H1 (cell line): ENCODE measurements at regions not wholly inside any gene's neighbourhood (a gene's known extent, or its start where the extent isn't known, plus 50 kb on each side); places are given as distances from the start of the nearest gene placed in this dataset.

Experiments
- CTCF ChIA-PET: fragments of 300-600 bp; sonication (Branson Sonifier 250); formaldehyde crosslinking; loops from one replicate; lab custom pipeline; 2021; ENCODE audit not compliant: partially characterized antibody; lab: Charles Lee
- POLR2A ChIA-PET: fragments of 300-600 bp; sonication (Branson Sonifier 250); formaldehyde crosslinking; loops from one replicate; lab custom pipeline; 2021; ENCODE audit warnings: inconsistent platforms; ENCODE audit not compliant: partially characterized antibody; lab: Charles Lee
- DNase-seq, 2 experiments: peaks; one replicate each; pipeline versions ENCODE4 v3.0.0 to v3.0.0-alpha.2; 2010 to 2022; ENCODE audit warnings: low spot score in 2 of 2, low read depth in 1 of 2, mixed read lengths in 1 of 2
- FAIRE-seq: peaks from 2 replicates; lab custom pipeline; 2011; peaks lifted over from hg19 to GRCh38; lab: Jason Lieb, UNC
- H2AFZ ChIP-seq: 2 replicates; pipeline ENCODE4 v1.8.1; 2012; ENCODE audit warnings: low read length, inconsistent platforms
- H2AK5ac ChIP-seq: 2 replicates; pipeline ENCODE4 v1.6.1; 2013; ENCODE audit warnings: low read depth, low read length
- H2BK120ac ChIP-seq: replicated peaks from 2 replicates; pipeline ENCODE3; 2013; ENCODE audit warnings: low read depth, low read length, inconsistent platforms
- H2BK12ac ChIP-seq: 2 replicates; pipeline ENCODE4 v1.6.1; 2013; ENCODE audit warnings: low read depth, low read length
- H2BK15ac ChIP-seq: 2 replicates; pipeline ENCODE4 v1.6.1; 2013; ENCODE audit warnings: low read length
- H2BK20ac ChIP-seq: 2 replicates; pipeline ENCODE4 v1.6.1; 2013; ENCODE audit warnings: low read length
- H2BK5ac ChIP-seq: 2 replicates; pipeline ENCODE4 v1.6.1; 2013; ENCODE audit warnings: low read depth, low read length
- H3K14ac ChIP-seq: 2 replicates; pipeline ENCODE4 v1.6.1; 2013; ENCODE audit warnings: inconsistent platforms; ENCODE audit not compliant: insufficient read length
- H3K18ac ChIP-seq: 2 replicates; pipeline ENCODE4 v1.6.1; 2013; ENCODE audit warnings: low read length; ENCODE audit errors: extremely low read depth
- H3K23ac ChIP-seq: 2 replicates; pipeline ENCODE4 v1.6.1; 2013; ENCODE audit warnings: inconsistent platforms; ENCODE audit not compliant: insufficient read length
- H3K23me2 ChIP-seq: 2 replicates; pipeline ENCODE4 v1.6.1; 2013; ENCODE audit warnings: low read depth, low read length
- H3K27ac ChIP-seq: 2 replicates; pipeline ENCODE4 v1.6.1; 2011; ENCODE audit warnings: low read depth, low read length, inconsistent platforms
- H3K27me3 ChIP-seq, 4 experiments: replicated peaks in 1 of 4; 1 replicate in 1 of 4; 2 replicates in 3 of 4; pipeline versions ENCODE4 v1.6.1 to v1.8.1; 2011 to 2013; ENCODE audit warnings: low read length in 3 of 4, mild to moderate bottlenecking in 3 of 4, inconsistent platforms in 2 of 4, mixed read lengths in 2 of 4, moderate library complexity in 1 of 4; ENCODE audit not compliant: control insufficient read depth in 3 of 4, insufficient read depth in 3 of 4; ENCODE audit errors: extremely low read depth in 1 of 4
- H3K36me3 ChIP-seq, 4 experiments: 2 replicates each; pipeline versions ENCODE4 v1.6.1 to v1.8.1; 2011 to 2013; ENCODE audit warnings: mild to moderate bottlenecking in 4 of 4, low read length in 3 of 4, moderate library complexity in 2 of 4, control low read depth in 1 of 4, inconsistent platforms in 1 of 4; ENCODE audit not compliant: insufficient read depth in 4 of 4, control insufficient read depth in 2 of 4
- H3K4ac ChIP-seq: replicated peaks from 2 replicates; pipeline ENCODE3; 2013; ENCODE audit warnings: low read length, low read depth, mixed read lengths, inconsistent platforms; ENCODE audit not compliant: insufficient read length
- H3K4me1 ChIP-seq, 4 experiments: replicated peaks in 1 of 4; 1 replicate in 1 of 4; 2 replicates in 3 of 4; pipeline versions ENCODE4 v1.6.1 to v1.8.1; 2011 to 2013; ENCODE audit warnings: low read length in 3 of 4, inconsistent platforms in 2 of 4, mixed read lengths in 1 of 4; ENCODE audit not compliant: insufficient read depth in 4 of 4, control insufficient read depth in 3 of 4
- H3K4me2 ChIP-seq, 2 experiments: 2 replicates each; pipeline versions ENCODE4 v1.6.1 to v1.8.1; 2011 to 2013; ENCODE audit warnings: low read depth in 2 of 2, low read length in 2 of 2, control low read depth in 1 of 2, inconsistent platforms in 1 of 2, mild to moderate bottlenecking in 1 of 2; ENCODE audit not compliant: insufficient read depth in 1 of 2
- H3K4me3 ChIP-seq, 4 experiments: fragments of 200-600, 300-600 bp in 1 of 4; sonication (generic), shearing (Covaris generic), sonication (Bioruptor Twin) in 1 of 4; 2 replicates each; pipeline versions ENCODE4 v1.5.1 to v1.8.1; 2011 to 2016; ENCODE audit warnings: low read length in 4 of 4, low read depth in 3 of 4, control low read depth in 2 of 4, inconsistent platforms in 2 of 4, mild to moderate bottlenecking in 2 of 4, mixed read lengths in 1 of 4, moderate library complexity in 1 of 4; ENCODE audit not compliant: insufficient read depth in 2 of 4; ENCODE audit errors: extremely low read depth in 1 of 4
- H3K56ac ChIP-seq: replicated peaks from 2 replicates; pipeline ENCODE3; 2013; ENCODE audit warnings: low read depth, mild to moderate bottlenecking, mixed read lengths, low read length, inconsistent platforms; ENCODE audit not compliant: insufficient read length
- H3K79me1 ChIP-seq: 2 replicates; pipeline ENCODE4 v1.6.1; 2013; ENCODE audit warnings: low read depth, low read length, control low read depth
- H3K79me2 ChIP-seq, 2 experiments: 2 replicates each; pipeline versions ENCODE4 v1.6.1 to v1.8.1; 2012 to 2013; ENCODE audit warnings: low read length in 2 of 2, mild to moderate bottlenecking in 2 of 2, inconsistent platforms in 1 of 2; ENCODE audit not compliant: insufficient read depth in 2 of 2, control insufficient read depth in 1 of 2
- H3K9ac ChIP-seq, 4 experiments: replicated peaks in 1 of 4; 1 replicate in 1 of 4; 2 replicates in 3 of 4; pipeline versions ENCODE4 v1.6.1 to v1.8.1; 2011 to 2013; ENCODE audit warnings: low read depth in 3 of 4, low read length in 3 of 4, control low read depth in 2 of 4, mild to moderate bottlenecking in 2 of 4, moderate library complexity in 2 of 4, inconsistent platforms in 1 of 4; ENCODE audit errors: extremely low read depth in 1 of 4
- H3K9me3 ChIP-seq, 2 experiments: 2 replicates each; pipeline versions ENCODE4 v1.6.1 to v1.8.1; 2012 to 2013; ENCODE audit warnings: mild to moderate bottlenecking in 2 of 2, moderate library complexity in 2 of 2, control low read depth in 1 of 2, inconsistent platforms in 1 of 2, low read depth in 1 of 2, low read length in 1 of 2, mixed read lengths in 1 of 2; ENCODE audit not compliant: insufficient read depth in 2 of 2
- H4K20me1 ChIP-seq, 2 experiments: replicated peaks in 1 of 2; 2 replicates each; pipeline versions ENCODE3 to v1.8.1; 2011 to 2013; ENCODE audit warnings: inconsistent platforms in 2 of 2, low read length in 2 of 2, mild to moderate bottlenecking in 1 of 2; ENCODE audit not compliant: insufficient read depth in 2 of 2, control insufficient read depth in 1 of 2
- H4K5ac ChIP-seq: 2 replicates; pipeline ENCODE4 v1.6.1; 2013; ENCODE audit warnings: low read length, low read depth, mixed read lengths, inconsistent platforms; ENCODE audit not compliant: insufficient read length
- H4K8ac ChIP-seq: 2 replicates; pipeline ENCODE4 v1.8.0; 2013; ENCODE audit warnings: mild to moderate bottlenecking, moderate library complexity, low read length, inconsistent platforms; ENCODE audit not compliant: insufficient read depth; ENCODE audit errors: extremely low read depth
- H4K91ac ChIP-seq: replicated peaks from 2 replicates; pipeline ENCODE3; 2013; ENCODE audit warnings: low read length, mixed read lengths, inconsistent platforms; ENCODE audit not compliant: insufficient read length
- BRCA1 ChIP-seq: IDR thresholded peaks from 2 replicates; pipeline ENCODE4 v1.6.1; 2012; ENCODE audit warnings: low read depth, low read length, improper control_type of control experiment
- CHD1 ChIP-seq: IDR thresholded peaks from 2 replicates; pipeline ENCODE4 v1.6.1; 2012; ENCODE audit warnings: low read depth, low read length, improper control_type of control experiment
- CTBP2 ChIP-seq: IDR thresholded peaks from 2 replicates; pipeline ENCODE4 v1.7.0; 2011; ENCODE audit warnings: borderline replicate concordance, mild to moderate bottlenecking, moderate library complexity, mixed read lengths, low read length; ENCODE audit not compliant: insufficient read depth, insufficient read length
- EGR1 ChIP-seq: IDR thresholded peaks from 2 replicates; pipeline ENCODE4 v1.6.1; 2011; ENCODE audit warnings: low read depth, low read length, borderline replicate concordance
- EP300 ChIP-seq, 2 experiments: IDR thresholded peaks; 1 replicate in 1 of 2; 2 replicates in 1 of 2; pipeline ENCODE4 v1.6.1; 2011 to 2012; ENCODE audit warnings: low read depth in 2 of 2, low read length in 2 of 2, mild to moderate bottlenecking in 2 of 2, borderline replicate concordance in 1 of 2, inconsistent platforms in 1 of 2, moderate library complexity in 1 of 2
- HDAC6 ChIP-seq: IDR thresholded peaks from one replicate; pipeline ENCODE4 v1.7.1; 2012; ENCODE audit warnings: low read depth, mild to moderate bottlenecking, inconsistent platforms, low read length, moderate library complexity
- NANOG ChIP-seq: IDR thresholded peaks from 2 replicates; pipeline ENCODE4 v1.6.1; 2011; ENCODE audit warnings: low read length, low read depth, mild to moderate bottlenecking, inconsistent platforms; ENCODE audit not compliant: insufficient read depth, poor library complexity, severe bottlenecking
- POU5F1 ChIP-seq: IDR thresholded peaks from 2 replicates; pipeline ENCODE4 v1.6.1; 2011; ENCODE audit warnings: low read depth, mild to moderate bottlenecking, low read length, moderate library complexity
- RAD21 ChIP-seq, 2 experiments: IDR thresholded peaks in 1 of 2; conservative IDR thresholded peaks in 1 of 2; 2 replicates each; pipeline ENCODE4 v1.6.1; 2011; ENCODE audit warnings: low read depth in 2 of 2, low read length in 2 of 2, improper control_type of control experiment in 1 of 2, inconsistent platforms in 1 of 2, mild to moderate bottlenecking in 1 of 2, moderate library complexity in 1 of 2
- RBBP5 ChIP-seq: IDR thresholded peaks from 2 replicates; pipeline ENCODE4 v1.7.1; 2012; ENCODE audit warnings: low read depth, mild to moderate bottlenecking, inconsistent platforms, low read length, moderate library complexity, borderline replicate concordance
- RNF2 ChIP-seq: fragments of 200-900, 300-1000 bp; sonication (generic); IDR thresholded peaks from 2 replicates; pipeline ENCODE4 v1.7.1; 2016; ENCODE audit warnings: borderline replicate concordance, low read depth, mild to moderate bottlenecking, antibody characterized with exemption, low read length; ENCODE audit not compliant: poor library complexity, severe bottlenecking; ENCODE audit errors: missing control alignments
- TAF1 ChIP-seq: IDR thresholded peaks from 2 replicates; pipeline ENCODE4 v1.6.1; 2011; ENCODE audit warnings: mild to moderate bottlenecking, low read depth, low read length
- YY1 ChIP-seq: IDR thresholded peaks from 2 replicates; pipeline ENCODE4 v1.6.1; 2011; ENCODE audit warnings: low read depth, mild to moderate bottlenecking, low read length
- WGBS, 2 experiments: shearing (Covaris generic) in 1 of 2; methylation state at CpG; one replicate each; pipeline versions ENCODE4 v1.1.6 to v1.1.7; 2013 to 2015; ENCODE audit warnings: low lambda C conversion rate in 2 of 2, mixed read lengths in 2 of 2, inconsistent platforms in 1 of 2, low coverage in 1 of 2, missing lambda C conversion rate in 1 of 2; ENCODE audit not compliant: insufficient replicate concordance in 2 of 2, insufficient coverage in 1 of 2, insufficient read length in 1 of 2; ENCODE audit errors: extremely low coverage in 1 of 2, missing lambda C conversion rate in 1 of 2; 5-methylcytosine and 5-hydroxymethylcytosine counted together

- no peak overlapping the region for H4K91ac ChIP-seq
- CTCF ChIA-PET = interaction anchor here (0.6 kb wide), 1 partner anchor 119 kb away, joined by 3 read pairs; no protein-coding TSS in a partner anchor
- no peak overlapping the region for H3K14ac ChIP-seq
- no peak overlapping the region for H2BK15ac ChIP-seq
- no peaks in the 10 kb centered on the region for H3K36me3 ChIP-seq
- H3K27me3 ChIP-seq = no peaks in the 10 kb centered on the region
- no peak overlapping the region for H2AFZ ChIP-seq
- no peaks in the 10 kb centered on the region for H3K79me1 ChIP-seq
- no peak overlapping the region for H3K23ac ChIP-seq
- peaks cover 0 to 3% (median 0%) of the 10 kb centered on the region in 4 experiments; a peak in 1 of 7 replicates for H3K4me1 ChIP-seq
- WGBS, 2 experiments = 84% methylated on average over 2 of the region's 2 CpGs; no CpG with 5 or more reads in 1 of the 2 experiments
- H4K5ac ChIP-seq = no peak overlapping the region
- no peak overlapping the region for H2BK20ac ChIP-seq
- FAIRE-seq (no peak), DNase-seq (no peak)
- no peak overlapping the region for H3K4me2 ChIP-seq
- no peaks in the 10 kb centered on the region for H4K20me1 ChIP-seq
- H2AK5ac ChIP-seq = no peak overlapping the region
- no peak overlapping the region for H3K56ac ChIP-seq
- H3K23me2 ChIP-seq = no peaks in the 10 kb centered on the region
- no peak overlapping the region for H3K27ac ChIP-seq
- no peak overlapping the region for H4K8ac ChIP-seq
- no peak overlapping the region for H2BK120ac ChIP-seq
- H3K18ac ChIP-seq = no peak overlapping the region
- no peak overlapping the region for H3K4ac ChIP-seq
- H3K79me2 ChIP-seq = no peaks in the 10 kb centered on the region
- no peak overlapping the region for H3K9ac ChIP-seq
- H3K9me3 ChIP-seq = peaks cover 0 to 4% of the 10 kb centered on the region in 2 experiments; a peak in 1 of 4 replicates
- POLR2A ChIA-PET = no interaction called here
- H2BK12ac ChIP-seq = no peak overlapping the region
- no peak overlapping the region for H2BK5ac ChIP-seq
- no peak overlapping the region for H3K4me3 ChIP-seq
- TF ChIP-seq EP300 (IDR thresholded peaks at IDR 0.05; ENCODE audit: borderline replicate concordance in 1 of 2, low read depth in 2 of 2, low read length in 2 of 2) = no peak
- TF ChIP-seq HDAC6 = no peak
- TF ChIP-seq BRCA1 = no peak
- no peak for TF ChIP-seq CHD1
- TF ChIP-seq YY1 = no peak
- TF ChIP-seq RBBP5 = no peak
- TF ChIP-seq RAD21 (IDR thresholded peaks at IDR 0.05 in 1 of 2, conservative IDR thresholded peaks at IDR 0.05 in 1 of 2; ENCODE audit: low read depth in 2 of 2, low read length in 2 of 2) = no peak
- TF ChIP-seq NANOG = no peak
- TF ChIP-seq CTBP2 = no peak
- TF ChIP-seq POU5F1 = no peak
- TF ChIP-seq EGR1 = no peak
- no peak for TF ChIP-seq TAF1
- no peak for TF ChIP-seq RNF2
Measured at GRCh38 chr18:61697306-61697909, 195.4 kb downstream of the RNF152 start.
